ENCODE measurements at regions not wholly inside any gene's neighbourhood (a gene's known extent, or its start where the extent isn't known, plus 50 kb on each side); places are given as distances from the start of the nearest gene placed in this dataset.
"Not testable (repeated sequence)": the region's sequence is repeated elsewhere in the genome, so short reads cannot be mapped to it uniquely, and the experiment has no call there.

GRCh38 chr14:106511006-106511799 is 984.8 kb downstream of the TMEM121 start:
- DNase-seq (peak; percentile 43), ATAC-seq (peak; percentile 70)
- Mint-ChIP-seq H3K9me3 (no peaks in the 10 kb centered on the region), H3K4me1 (peaks cover 71% of the 10 kb centered on the region), H3K27me3 (no peaks in the 10 kb centered on the region), H3K27ac (peak overlapping the region; percentile 37 to 72), H3K4me3 (peak overlapping the region; percentile 20 to 41)

- Mint-ChIP-seq H3K4me1 (peaks cover 65% of the 10 kb centered on the region), H3K4me3 (no peak overlapping the region), H3K9me3 (no peaks in the 10 kb centered on the region), H3K27me3 (no peaks in the 10 kb centered on the region), H3K27ac (no peak overlapping the region)
- DNase-seq (no peak), ATAC-seq (no peak)
Measured at GRCh38 chr14:106511800-106512198, 985.4 kb downstream of the TMEM121 start.

GRCh38 chr14:106513302-106513701 is 986.9 kb downstream of the TMEM121 start:
- Mint-ChIP-seq H3K27ac (no peak overlapping the region), H3K27me3 (no peaks in the 10 kb centered on the region), H3K4me1 (peaks cover 58% of the 10 kb centered on the region), H3K4me3 (no peak overlapping the region), H3K9me3 (no peaks in the 10 kb centered on the region)
- ATAC-seq (no peak), DNase-seq (no peak)

GRCh38 chr14:106518054-106518943 is 991.9 kb downstream of the TMEM121 start:
- peak; percentile 86 for ATAC-seq
- DNase-seq, result peak; percentile 70 to 76
- Mint-ChIP-seq H3K27ac (no peak overlapping the region), H3K9me3 (no peaks in the 10 kb centered on the region), H3K4me3 (no peak overlapping the region), H3K4me1 (peaks cover 13% of the 10 kb centered on the region), H3K27me3 (no peaks in the 10 kb centered on the region)

GRCh38 chr14:106522118-106522517 is 995.7 kb downstream of the TMEM121 start:
- ATAC-seq, H3K9me3 Mint-ChIP-seq, H3K27ac Mint-ChIP-seq, DNase-seq, H3K4me3 Mint-ChIP-seq, H3K27me3 Mint-ChIP-seq, H3K4me1 Mint-ChIP-seq: not testable (repeated sequence)

- no peak overlapping the region for H3K27ac Mint-ChIP-seq
Measured at GRCh38 chr14:106522990-106523389, 996.6 kb downstream of the TMEM121 start.

GRCh38 chr14:106528717-106529116 is 1002.3 kb downstream of the TMEM121 start:
- Mint-ChIP-seq H3K4me3 (no peak overlapping the region), H3K4me1 (peaks cover 13% of the 10 kb centered on the region), H3K27ac (no peak overlapping the region), H3K27me3 (peaks cover 17% of the 10 kb centered on the region), H3K9me3 (peaks cover 0 to 13% of the 10 kb centered on the region in 2 donors)
- no peak for DNase-seq
- no peak for ATAC-seq

More at GRCh38 chr14:106522990-106523389, 996.6 kb downstream of the TMEM121 start:
- DNase-seq, result no peak
- Mint-ChIP-seq H3K27me3 (no peaks in the 10 kb centered on the region), H3K9me3 (peaks cover 0 to 6% of the 10 kb centered on the region in 2 donors), H3K4me1 (peaks cover 2% of the 10 kb centered on the region), H3K4me3 (no peak overlapping the region)
- no peak for ATAC-seq

- no peak for DNase-seq
- no peak overlapping the region for H3K4me3 Mint-ChIP-seq
- peaks cover 13% of the 10 kb centered on the region for H3K4me1 Mint-ChIP-seq
- peaks cover 24% of the 10 kb centered on the region for H3K27me3 Mint-ChIP-seq
- peaks cover 0 to 12% of the 10 kb centered on the region in 2 donors for H3K9me3 Mint-ChIP-seq
- no peak overlapping the region for H3K27ac Mint-ChIP-seq
- ATAC-seq, result no peak
Measured at GRCh38 chr14:106530031-106530422, 1003.6 kb downstream of the TMEM121 start.

GRCh38 chr14:106530423-106531107 is 1004.2 kb downstream of the TMEM121 start:
- peak overlapping the region in 1 of 2 donors; percentile 48 for H3K27ac Mint-ChIP-seq
- H3K9me3 Mint-ChIP-seq, result peaks cover 0 to 7% of the 10 kb centered on the region in 2 donors
- DNase-seq (peak; percentile 40 to 54), ATAC-seq (peak; percentile 92)
- peaks cover 13% of the 10 kb centered on the region for H3K4me1 Mint-ChIP-seq
- H3K27me3 Mint-ChIP-seq, result peaks cover 30% of the 10 kb centered on the region
- H3K4me3 Mint-ChIP-seq, result no peak overlapping the region

- ATAC-seq, result peak; percentile 76
- H3K9me3 Mint-ChIP-seq, result peaks cover 5 to 11% of the 10 kb centered on the region in 2 donors
- peak in 1 of 2 donors; percentile 80 for DNase-seq
- peak overlapping the region in 1 of 2 donors; percentile 19 for H3K4me3 Mint-ChIP-seq
- H3K4me1 Mint-ChIP-seq, H3K27ac Mint-ChIP-seq: not testable (repeated sequence)
- H3K27me3 Mint-ChIP-seq, result peaks cover 47% of the 10 kb centered on the region
Measured at GRCh38 chr14:106537597-106537996, 1011.2 kb downstream of the TMEM121 start.

- peaks cover 41% of the 10 kb centered on the region for H3K27me3 Mint-ChIP-seq
- no peak overlapping the region for H3K27ac Mint-ChIP-seq
- peaks cover 4% of the 10 kb centered on the region for H3K4me1 Mint-ChIP-seq
- peaks cover 5 to 11% of the 10 kb centered on the region in 2 donors for H3K9me3 Mint-ChIP-seq
- no peak overlapping the region for H3K4me3 Mint-ChIP-seq
- ATAC-seq (no peak), DNase-seq (no peak)
Measured at GRCh38 chr14:106538201-106538600, 1011.8 kb downstream of the TMEM121 start.

- Mint-ChIP-seq H3K27ac (peak overlapping the region in 1 of 2 donors; percentile 27), H3K4me3 (no peak overlapping the region), H3K9me3 (no peaks in the 10 kb centered on the region), H3K27me3 (peaks cover 16% of the 10 kb centered on the region), H3K4me1 (peaks cover 6% of the 10 kb centered on the region)
- ATAC-seq (no peak), DNase-seq (no peak)
Measured at GRCh38 chr14:106547735-106548434, 1021.5 kb downstream of the TMEM121 start.

- Mint-ChIP-seq H3K4me3 (no peak overlapping the region), H3K4me1 (peaks cover 6% of the 10 kb centered on the region), H3K9me3 (no peaks in the 10 kb centered on the region), H3K27ac (no peak overlapping the region), H3K27me3 (peaks cover 10% of the 10 kb centered on the region)
- no peak for DNase-seq
- no peak for ATAC-seq
Measured at GRCh38 chr14:106549064-106549463, 1022.7 kb downstream of the TMEM121 start.

- H3K4me1 Mint-ChIP-seq, result peaks cover 6% of the 10 kb centered on the region
- no peak overlapping the region for H3K4me3 Mint-ChIP-seq
- no peak overlapping the region for H3K27ac Mint-ChIP-seq
- ATAC-seq (no peak), DNase-seq (no peak)
- no peaks in the 10 kb centered on the region for H3K27me3 Mint-ChIP-seq
- no peaks in the 10 kb centered on the region for H3K9me3 Mint-ChIP-seq
Measured at GRCh38 chr14:106551265-106551664, 1024.9 kb downstream of the TMEM121 start.

GRCh38 chr14:106556211-106556610 is 1029.8 kb downstream of the TMEM121 start:
- not testable (repeated sequence) for DNase-seq, H3K4me3 Mint-ChIP-seq, H3K4me1 Mint-ChIP-seq

More at GRCh38 chr14:106556211-106556610, 1029.8 kb downstream of the TMEM121 start:
- not testable (repeated sequence) for H3K9me3 Mint-ChIP-seq, H3K27ac Mint-ChIP-seq, ATAC-seq
- H3K27me3 Mint-ChIP-seq, result peaks cover 12% of the 10 kb centered on the region

All from stimulated activated naive CD8-positive, alpha-beta T cell treated with anti-CD3 and anti-CD28 coated beads, Interleukin-15, amount 100 ng/mL, for 72 hours (primary cell).